Type B pancreatic cell (in vitro differentiated cells): ENCODE measurements at regions not wholly inside any gene's neighbourhood (a gene's known extent, or its start where the extent isn't known, plus 50 kb on each side); places are given as distances from the start of the nearest gene placed in this dataset.
A peak's percentile ranks its signal among the peaks of the same experiment; 100 is the strongest.

Source experiments
- DNase-seq: peaks from one replicate; pipeline ENCODE4 v3.0.0; 2021; ENCODE audit warnings: mixed read lengths; ENCODE audit not compliant: unreplicated experiment; ENCODE audit errors: extremely low spot score
- H3K27ac Mint-ChIP-seq: 2 replicates; pipeline ENCODE4 v1.8.0; 2021; ENCODE audit warnings: mild to moderate bottlenecking, mixed read lengths
- H3K27me3 Mint-ChIP-seq: 2 replicates; pipeline ENCODE4 v1.8.0; 2021; ENCODE audit warnings: mixed read lengths
- H3K36me3 Mint-ChIP-seq: 2 replicates; pipeline ENCODE4 v1.8.0; 2021; ENCODE audit warnings: mixed read lengths
- H3K4me1 Mint-ChIP-seq: one replicate; pipeline ENCODE4 v1.8.0; 2021; ENCODE audit warnings: mixed read lengths; ENCODE audit not compliant: unreplicated experiment
- H3K4me3 Mint-ChIP-seq: 2 replicates; pipeline ENCODE4 v1.8.0; 2021; ENCODE audit warnings: mild to moderate bottlenecking, mixed read lengths
- H3K9me3 Mint-ChIP-seq: 2 replicates; pipeline ENCODE4 v1.8.0; 2021; ENCODE audit warnings: mixed read lengths
- CTCF ChIP-seq: fragments of 200-600 bp; sonication (generic); conservative IDR thresholded peaks from 2 replicates; pipeline ENCODE4 v1.5.0; 2021; ENCODE audit warnings: antibody characterized with exemption, mild to moderate bottlenecking

- Mint-ChIP-seq H3K4me3 (peak overlapping the region; percentile 61), H3K9me3 (peaks cover 5% of the 10 kb centered on the region), H3K36me3 (no peaks in the 10 kb centered on the region), H3K27me3 (no peaks in the 10 kb centered on the region), H3K4me1 (peaks cover 7% of the 10 kb centered on the region), H3K27ac (peak overlapping the region; percentile 94)
- DNase-seq, result no peak
- no peak for TF ChIP-seq CTCF
Observed at GRCh38 chr5:35478856-35479682, 138.6 kb upstream of the SPEF2 start.

- no peak overlapping the region for H3K27ac Mint-ChIP-seq
Observed at GRCh38 chr5:35477911-35478310, 139.8 kb upstream of the SPEF2 start.

GRCh38 chr5:35477321-35477720 is 140.3 kb upstream of the SPEF2 start:
- H3K4me1 Mint-ChIP-seq, result peaks cover 7% of the 10 kb centered on the region
- TF ChIP-seq CTCF, result no peak
- H3K4me3 Mint-ChIP-seq, result no peak overlapping the region
- no peak overlapping the region for H3K27ac Mint-ChIP-seq
- no peaks in the 10 kb centered on the region for H3K36me3 Mint-ChIP-seq
- DNase-seq, result no peak
- H3K27me3 Mint-ChIP-seq, result no peaks in the 10 kb centered on the region
- H3K9me3 Mint-ChIP-seq, result peaks cover 5% of the 10 kb centered on the region

More at GRCh38 chr5:35477911-35478310, 139.8 kb upstream of the SPEF2 start:
- no peak overlapping the region for H3K4me3 Mint-ChIP-seq
- peaks cover 7% of the 10 kb centered on the region for H3K4me1 Mint-ChIP-seq
- no peak for DNase-seq
- H3K36me3 Mint-ChIP-seq, result no peaks in the 10 kb centered on the region
- no peak for TF ChIP-seq CTCF
- H3K27me3 Mint-ChIP-seq, result no peaks in the 10 kb centered on the region
- peaks cover 5% of the 10 kb centered on the region for H3K9me3 Mint-ChIP-seq

GRCh38 chr5:35476797-35477196 is 140.9 kb upstream of the SPEF2 start:
- no peaks in the 10 kb centered on the region for H3K36me3 Mint-ChIP-seq
- TF ChIP-seq CTCF, result no peak

GRCh38 chr5:35476036-35476435 is 141.6 kb upstream of the SPEF2 start:
- Mint-ChIP-seq H3K4me3 (no peak overlapping the region), H3K36me3 (no peaks in the 10 kb centered on the region), H3K27ac (no peak overlapping the region), H3K4me1 (peaks cover 7% of the 10 kb centered on the region), H3K27me3 (no peaks in the 10 kb centered on the region), H3K9me3 (peaks cover 5% of the 10 kb centered on the region)
- no peak for TF ChIP-seq CTCF
- no peak for DNase-seq

More at GRCh38 chr5:35476797-35477196, 140.9 kb upstream of the SPEF2 start:
- Mint-ChIP-seq H3K27me3 (no peaks in the 10 kb centered on the region), H3K4me3 (no peak overlapping the region), H3K27ac (no peak overlapping the region), H3K9me3 (peaks cover 5% of the 10 kb centered on the region), H3K4me1 (peaks cover 7% of the 10 kb centered on the region)
- DNase-seq, result no peak
